ENCODE measurements at regions not wholly inside any gene's neighbourhood (a gene's known extent, or its start where the extent isn't known, plus 50 kb on each side); places are given as distances from the start of the nearest gene placed in this dataset.

DNA sequence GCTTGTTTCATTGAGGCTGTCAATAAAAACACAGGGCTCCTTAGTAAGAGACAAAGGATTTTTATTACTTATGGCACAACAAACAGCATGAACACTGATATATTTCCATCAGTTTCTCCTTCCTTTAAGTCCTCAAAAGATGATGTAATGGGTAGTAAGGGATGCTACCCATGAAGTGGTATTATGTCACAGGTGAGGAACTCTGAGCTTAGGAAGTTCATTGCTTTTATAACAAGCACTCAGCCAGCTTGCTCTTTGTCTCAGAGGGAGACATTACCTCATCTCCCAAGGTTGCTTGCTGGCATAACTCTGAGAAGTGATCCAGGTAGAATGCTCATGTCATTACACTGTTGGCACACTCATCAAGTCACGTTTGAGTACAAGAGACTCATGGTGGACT, 287.0 kb upstream of the OR4E1 start:
- H3K27ac Mint-ChIP-seq, result no peak overlapping the region
- Histone ChIP-seq H2AFZ (ENCODE audit: insufficient read depth, low read depth, low read length, poor library complexity, severe bottlenecking) (no peak overlapping the region), H3K27ac (ENCODE audit: low read depth in 1 of 2, low read length in 2 of 2) (no peak overlapping the region), H3K4me3 (replicated peaks in 1 of 3; ENCODE audit: low read depth in 2 of 3, low read length in 3 of 3) (no peak overlapping the region), H3K36me3 (replicated peaks in 1 of 2; ENCODE audit: control insufficient read depth in 1 of 2, insufficient read depth in 2 of 2, low read length in 2 of 2) (no peaks in the 10 kb centered on the region), H3K9me3 (replicated peaks in 1 of 2; ENCODE audit: control insufficient read depth in 1 of 2, insufficient read depth in 1 of 2, low read length in 2 of 2) (peaks cover 0 to 7% of the 10 kb centered on the region in 2 donors), H4K20me1 (ENCODE audit: insufficient read depth, low read length) (no peaks in the 10 kb centered on the region), H3K79me2 (ENCODE audit: insufficient read depth, low read length) (no peaks in the 10 kb centered on the region), H3K4me2 (replicated peaks; ENCODE audit: extremely low read depth, low read length, poor library complexity, severe bottlenecking) (no peak overlapping the region), H3K4me1 (ENCODE audit: control insufficient read depth in 1 of 2, insufficient read depth in 2 of 2, low read length in 2 of 2) (no peaks in the 10 kb centered on the region), H3K27me3 (ENCODE audit: control insufficient read depth in 2 of 2, insufficient read depth in 2 of 2, low read length in 2 of 2) (no peaks in the 10 kb centered on the region), H3K9ac (ENCODE audit: insufficient read depth, low read length, poor library complexity, severe bottlenecking) (no peak overlapping the region)
- H3K36me3 Mint-ChIP-seq, result no peaks in the 10 kb centered on the region
- peaks cover 2 to 14% (median 9%) of the 10 kb centered on the region in 7 donors for H3K9me3 Mint-ChIP-seq
- intact Hi-C loops (cut with micrococcal nuclease), result no loop called here
- TF ChIP-seq, protein P1, sequence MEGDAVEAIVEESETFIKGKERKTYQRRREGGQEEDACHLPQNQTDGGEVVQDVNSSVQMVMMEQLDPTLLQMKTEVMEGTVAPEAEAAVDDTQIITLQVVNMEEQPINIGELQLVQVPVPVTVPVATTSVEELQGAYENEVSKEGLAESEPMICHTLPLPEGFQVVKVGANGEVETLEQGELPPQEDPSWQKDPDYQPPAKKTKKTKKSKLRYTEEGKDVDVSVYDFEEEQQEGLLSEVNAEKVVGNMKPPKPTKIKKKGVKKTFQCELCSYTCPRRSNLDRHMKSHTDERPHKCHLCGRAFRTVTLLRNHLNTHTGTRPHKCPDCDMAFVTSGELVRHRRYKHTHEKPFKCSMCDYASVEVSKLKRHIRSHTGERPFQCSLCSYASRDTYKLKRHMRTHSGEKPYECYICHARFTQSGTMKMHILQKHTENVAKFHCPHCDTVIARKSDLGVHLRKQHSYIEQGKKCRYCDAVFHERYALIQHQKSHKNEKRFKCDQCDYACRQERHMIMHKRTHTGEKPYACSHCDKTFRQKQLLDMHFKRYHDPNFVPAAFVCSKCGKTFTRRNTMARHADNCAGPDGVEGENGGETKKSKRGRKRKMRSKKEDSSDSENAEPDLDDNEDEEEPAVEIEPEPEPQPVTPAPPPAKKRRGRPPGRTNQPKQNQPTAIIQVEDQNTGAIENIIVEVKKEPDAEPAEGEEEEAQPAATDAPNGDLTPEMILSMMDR (IDR thresholded peaks at IDR 0.05), result no peak
- no peaks in the 10 kb centered on the region for H3K27me3 Mint-ChIP-seq (ENCODE audit: low read depth in 3 of 3)
- H3K4me1 Mint-ChIP-seq, result no peaks in the 10 kb centered on the region
- WGBS (ENCODE audit: insufficient coverage), result no CpG with 5 or more reads among the region's 1 CpG
- H3K4me3 Mint-ChIP-seq, result no peak overlapping the region
- DNase-seq, result no peak

DNA sequence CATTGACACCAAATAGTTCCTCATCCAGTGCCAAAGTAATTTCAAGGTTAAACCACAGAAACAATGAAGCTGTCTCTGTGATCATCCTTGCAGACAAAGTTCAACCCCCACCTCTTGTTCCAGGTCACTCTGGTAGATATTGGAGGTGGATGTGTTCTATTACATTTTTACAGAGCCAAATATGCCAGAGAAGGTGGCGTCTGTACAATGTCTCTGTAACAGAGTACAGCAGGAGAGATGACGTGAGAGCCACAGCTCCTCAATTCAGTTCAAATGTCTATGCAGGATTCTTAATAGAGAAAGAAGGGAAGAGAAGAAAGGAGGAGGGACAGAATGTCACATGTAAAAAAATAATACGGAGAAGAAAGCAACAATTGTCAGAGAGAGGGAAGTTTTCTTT, 268.3 kb upstream of the OR4E1 start:
- Mint-ChIP-seq H3K27ac (no peak overlapping the region), H3K36me3 (no peaks in the 10 kb centered on the region), H3K9me3 (no peaks in the 10 kb centered on the region), H3K4me1 (peaks cover 3% of the 10 kb centered on the region), H3K4me3 (no peak overlapping the region), H3K27me3 (ENCODE audit: low read depth in 3 of 3) (no peaks in the 10 kb centered on the region)
- TF ChIP-seq, protein P1 (IDR thresholded peaks at IDR 0.05), result no peak
- Histone ChIP-seq H3K27me3 (ENCODE audit: control insufficient read depth in 2 of 2, insufficient read depth in 2 of 2, low read length in 2 of 2) (no peaks in the 10 kb centered on the region), H4K20me1 (ENCODE audit: insufficient read depth, low read length) (no peaks in the 10 kb centered on the region), H3K4me2 (replicated peaks; ENCODE audit: extremely low read depth, low read length, poor library complexity, severe bottlenecking) (no peak overlapping the region), H3K4me3 (replicated peaks in 1 of 3; ENCODE audit: low read depth in 2 of 3, low read length in 3 of 3) (no peak overlapping the region), H3K4me1 (ENCODE audit: control insufficient read depth in 1 of 2, insufficient read depth in 2 of 2, low read length in 2 of 2) (no peaks in the 10 kb centered on the region), H3K9ac (ENCODE audit: insufficient read depth, low read length, poor library complexity, severe bottlenecking) (no peak overlapping the region), H3K27ac (ENCODE audit: low read depth in 1 of 2, low read length in 2 of 2) (no peak overlapping the region), H3K79me2 (ENCODE audit: insufficient read depth, low read length) (no peaks in the 10 kb centered on the region), H3K36me3 (replicated peaks in 1 of 2; ENCODE audit: control insufficient read depth in 1 of 2, insufficient read depth in 2 of 2, low read length in 2 of 2) (no peaks in the 10 kb centered on the region), H3K9me3 (replicated peaks in 1 of 2; ENCODE audit: control insufficient read depth in 1 of 2, insufficient read depth in 1 of 2, low read length in 2 of 2) (no peaks in the 10 kb centered on the region), H2AFZ (ENCODE audit: insufficient read depth, low read depth, low read length, poor library complexity, severe bottlenecking) (no peak overlapping the region)
- no peak for DNase-seq
- WGBS (ENCODE audit: insufficient coverage), result 87% methylated on average over 3 of the region's 3 CpGs
- intact Hi-C loops (cut with micrococcal nuclease), result no loop called here

All from CD14-positive monocyte (primary cell).